HCT116 (cell line): ENCODE measurements at regions not wholly inside any gene's neighbourhood (a gene's known extent, or its start where the extent isn't known, plus 50 kb on each side); places are given as distances from the start of the nearest gene placed in this dataset.

Source experiments
- ATAC-seq: fragments of 200-7000 bp; cut with Tn5 transposase; 2 replicates; pipeline ENCODE4 v1.9.1; 2020; ENCODE audit warnings: mild to moderate bottlenecking, moderate library complexity
- BruUV-seq: library from RNA; stranded (reverse); fragments of 400-500 nt; replicated peaks from 2 replicates; lab custom pipeline; 2021; lab: Mats Ljungman, UMichigan
- CTCF ChIA-PET: fragments of 300-600 bp; sonication (Branson Sonifier 250); formaldehyde crosslinking; loops from one replicate; lab custom pipeline; 2021; ENCODE audit warnings: antibody characterized with exemption; lab: Charles Lee
- POLR2A ChIA-PET: fragments of 300-600, 350-600 bp; sonication (Branson Sonifier 250); formaldehyde crosslinking; loops from one replicate; lab custom pipeline; 2021; ENCODE audit warnings: antibody characterized with exemption; lab: Charles Lee
- RAD21 ChIA-PET, 2 experiments: fragments of 300-600 bp; sonication (Branson Sonifier 250); formaldehyde crosslinking; loops; one replicate each; lab custom pipeline; 2023; ENCODE audit warnings: low total read pairs in 2 of 2; ENCODE audit not compliant: uncharacterized antibody in 2 of 2, unreplicated experiment in 2 of 2, low non-redundant PET in 1 of 2; lab: Charles Lee
- DNase-seq: peaks from one replicate; pipeline ENCODE4 v3.0.0-alpha.2; 2010; ENCODE audit warnings: low read depth, low spot score
- H2AFZ ChIP-seq: fragments of 200-600 bp; shearing (Covaris generic), sonication (generic); 2 replicates; pipeline ENCODE4 v1.6.1; 2017; ENCODE audit warnings: low read depth, mixed run types, mixed read lengths, antibody characterized with exemption, low read length; ENCODE audit not compliant: poor library complexity, severe bottlenecking
- H3K27ac ChIP-seq: 2 replicates; pipeline ENCODE4 v1.5.1; 2012; ENCODE audit warnings: low read depth, low read length
- H3K27me3 ChIP-seq: fragments of 200-600 bp; sonication (generic); 2 replicates; pipeline ENCODE4 v1.6.1; 2016; ENCODE audit warnings: mixed run types, low read length, mixed read lengths; ENCODE audit not compliant: insufficient read depth
- H3K36me3 ChIP-seq, 2 experiments: fragments of 200-500 bp in 1 of 2; fragments of 200-600 bp in 1 of 2; sonication (Bioruptor generic) in 1 of 2; sonication (generic) in 1 of 2; 2 replicates each; pipeline versions ENCODE4 v1.5.1 to v1.6.1; 2014 to 2016; ENCODE audit warnings: low read length in 2 of 2, inconsistent platforms in 1 of 2, mixed read lengths in 1 of 2, mixed run types in 1 of 2; ENCODE audit not compliant: insufficient read depth in 2 of 2, control insufficient read depth in 1 of 2
- H3K4me1 ChIP-seq, 2 experiments: fragments of 200-600 bp in 1 of 2; sonication (generic) in 1 of 2; 2 replicates each; pipeline versions ENCODE4 v1.5.1 to v1.6.1; 2012 to 2017; ENCODE audit warnings: low read length in 2 of 2, inconsistent platforms in 1 of 2, mild to moderate bottlenecking in 1 of 2, mixed read lengths in 1 of 2, mixed run types in 1 of 2, moderate library complexity in 1 of 2; ENCODE audit not compliant: insufficient read depth in 2 of 2, control insufficient read depth in 1 of 2
- H3K4me2 ChIP-seq: fragments of 200-600 bp; sonication (generic); 2 replicates; pipeline ENCODE4 v1.6.1; 2017; ENCODE audit warnings: mixed run types, low read length, mixed read lengths
- H3K4me3 ChIP-seq, 2 experiments: fragments of 200-600 bp in 1 of 2; sonication (generic) in 1 of 2; replicated peaks in 1 of 2; 2 replicates each; pipeline ENCODE4 v1.5.1; 2011 to 2016; ENCODE audit warnings: low read length in 2 of 2, control low read depth in 1 of 2, low read depth in 1 of 2, mild to moderate bottlenecking in 1 of 2, mixed read lengths in 1 of 2, mixed run types in 1 of 2
- H3K79me2 ChIP-seq: fragments of 200-600 bp; sonication (generic); 2 replicates; pipeline ENCODE4 v1.6.1; 2017; ENCODE audit warnings: mild to moderate bottlenecking, mixed run types, low read length, moderate library complexity, mixed read lengths; ENCODE audit not compliant: insufficient read depth
- H3K9ac ChIP-seq: fragments of 200-600 bp; sonication (generic); 2 replicates; pipeline ENCODE4 v1.6.1; 2016; ENCODE audit warnings: low read length, mixed read lengths
- H3K9me2 ChIP-seq: fragments of 200-600 bp; sonication (generic), shearing (Covaris generic); 2 replicates; pipeline ENCODE4 v1.6.1; 2017; ENCODE audit warnings: mixed run types, mild to moderate bottlenecking, moderate library complexity; ENCODE audit not compliant: insufficient read depth
- H3K9me3 ChIP-seq, 2 experiments: fragments of 200-500 bp in 1 of 2; fragments of 200-600 bp in 1 of 2; sonication (Bioruptor generic) in 1 of 2; sonication (generic) in 1 of 2; 2 replicates each; pipeline ENCODE4 v1.6.1; 2014 to 2017; ENCODE audit warnings: low read length in 2 of 2, mixed read lengths in 2 of 2, inconsistent platforms in 1 of 2, low read depth in 1 of 2, mild to moderate bottlenecking in 1 of 2, mixed run types in 1 of 2, moderate library complexity in 1 of 2; ENCODE audit not compliant: control insufficient read depth in 1 of 2, insufficient read depth in 1 of 2
- H4K20me1 ChIP-seq: fragments of 200-600 bp; sonication (generic), shearing (Covaris generic); 2 replicates; pipeline ENCODE4 v1.6.1; 2017; ENCODE audit warnings: mixed run types, mild to moderate bottlenecking, moderate library complexity; ENCODE audit not compliant: insufficient read depth
- CEBPB ChIP-seq: IDR thresholded peaks from 2 replicates; pipeline ENCODE4 v1.6.1; 2012; ENCODE audit warnings: low read depth
- EGR1 ChIP-seq: IDR thresholded peaks from 2 replicates; pipeline ENCODE4 v1.6.1; 2012; ENCODE audit warnings: low read depth
- EZH2 ChIP-seq: fragments of 200-600 bp; sonication (generic); IDR thresholded peaks from 2 replicates; pipeline ENCODE4 v1.6.1; 2017; ENCODE audit warnings: antibody characterized with exemption, mixed run types
- EZH2phosphoT487 ChIP-seq: fragments of 200-600 bp; IDR thresholded peaks from 2 replicates; pipeline ENCODE4 v1.6.1; 2018; ENCODE audit warnings: antibody characterized with exemption, borderline replicate concordance
- FOSL1 ChIP-seq: IDR thresholded peaks from 2 replicates; pipeline ENCODE4 v1.6.1; 2012; ENCODE audit warnings: low read depth
- POLR2AphosphoS5 ChIP-seq: IDR thresholded peaks from 2 replicates; pipeline ENCODE4 v1.6.1; 2011; ENCODE audit warnings: mild to moderate bottlenecking, low read depth, low read length, moderate library complexity
- RAD21 ChIP-seq: IDR thresholded peaks from 2 replicates; pipeline ENCODE4 v1.6.1; 2012; ENCODE audit warnings: low read depth, mild to moderate bottlenecking
- SP1 ChIP-seq: IDR thresholded peaks from 2 replicates; pipeline ENCODE4 v1.6.1; 2012; ENCODE audit warnings: low read depth
- SRF ChIP-seq: IDR thresholded peaks from 2 replicates; pipeline ENCODE4 v1.6.1; 2012; ENCODE audit warnings: low read depth
- ZNF274 ChIP-seq: fragments of 200-500 bp; sonication (Bioruptor generic); IDR thresholded peaks from 2 replicates; pipeline ENCODE4 v1.6.1; 2014; ENCODE audit warnings: mild to moderate bottlenecking, low read depth, low read length, inconsistent platforms
- intact Hi-C: fragments of 100-400 bp; cut with micrococcal nuclease; formaldehyde crosslinking; loops from 2 replicates; pipeline ENCODE4 v1.10.0; 2022
- TF ChIP-seq, protein P1 (sequence below): IDR thresholded peaks from 2 replicates; pipeline ENCODE4 v1.6.1; 2011; ENCODE audit warnings: mild to moderate bottlenecking, low read length, moderate library complexity; ENCODE audit not compliant: insufficient replicate concordance; ENCODE audit errors: extremely low read depth
- TF ChIP-seq, protein P2 (sequence below): IDR thresholded peaks from 2 replicates; pipeline ENCODE4 v1.6.1; 2012
- TF ChIP-seq, protein P3 (sequence below): IDR thresholded peaks from 2 replicates; pipeline ENCODE4 v1.6.1; 2012

DNA sequence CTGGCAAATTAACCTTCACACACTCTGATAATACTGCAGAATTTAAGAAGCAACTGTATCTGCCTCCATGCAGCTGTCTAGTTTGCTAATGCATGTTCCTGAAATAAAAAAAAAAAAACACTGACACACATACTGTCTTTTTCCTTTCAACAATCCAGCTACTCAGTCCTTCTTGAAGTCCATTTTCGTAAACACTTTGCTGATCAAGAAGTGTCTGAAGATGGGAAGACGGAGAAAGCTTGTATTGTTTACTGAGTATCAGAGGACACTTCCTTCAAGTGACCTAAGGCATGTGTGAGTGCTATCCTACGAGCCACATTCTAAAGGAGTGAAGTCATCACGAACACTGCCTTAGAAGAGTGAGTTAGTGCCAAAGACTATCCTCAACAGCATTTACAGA is 82.6 kb downstream of the LUZP4 start:
- CTCF ChIA-PET, result no interaction called here
- RAD21 ChIA-PET, result interaction anchor here in 1 of 2 experiments (0.7 kb wide), 1 partner anchor 631 kb away, joined by 3 read pairs; no protein-coding TSS in a partner anchor

More for the DNA sequence above, 82.6 kb downstream of the LUZP4 start:
- Histone ChIP-seq H3K27me3 (no peaks in the 10 kb centered on the region), H4K20me1 (no peaks in the 10 kb centered on the region), H3K9me2 (no peaks in the 10 kb centered on the region), H3K9me3 (no peaks in the 10 kb centered on the region), H3K79me2 (no peaks in the 10 kb centered on the region), H3K4me3 (no peak overlapping the region), H3K9ac (no peak overlapping the region), H2AFZ (peak overlapping the region; percentile 97), H3K4me1 (peaks cover 0 to 8% of the 10 kb centered on the region in 2 experiments; a peak in 2 of 4 replicates), H3K36me3 (no peaks in the 10 kb centered on the region), H3K27ac (no peak overlapping the region), H3K4me2 (peak overlapping the region; percentile 44)
- intact Hi-C loops, result no loop called here
- ATAC-seq (peak; percentile 71), DNase-seq (peak; percentile 12)
- POLR2A ChIA-PET, result no interaction called here
- TF ChIP-seq RAD21 (no peak), POLR2AphosphoS5 (no peak), CEBPB (no peak), ZNF274 (no peak), EZH2 (no peak), SP1 (no peak), EZH2phosphoT487 (no peak), SRF (no peak), EGR1 (no peak), FOSL1 (no peak)
- TF ChIP-seq, protein P1, sequence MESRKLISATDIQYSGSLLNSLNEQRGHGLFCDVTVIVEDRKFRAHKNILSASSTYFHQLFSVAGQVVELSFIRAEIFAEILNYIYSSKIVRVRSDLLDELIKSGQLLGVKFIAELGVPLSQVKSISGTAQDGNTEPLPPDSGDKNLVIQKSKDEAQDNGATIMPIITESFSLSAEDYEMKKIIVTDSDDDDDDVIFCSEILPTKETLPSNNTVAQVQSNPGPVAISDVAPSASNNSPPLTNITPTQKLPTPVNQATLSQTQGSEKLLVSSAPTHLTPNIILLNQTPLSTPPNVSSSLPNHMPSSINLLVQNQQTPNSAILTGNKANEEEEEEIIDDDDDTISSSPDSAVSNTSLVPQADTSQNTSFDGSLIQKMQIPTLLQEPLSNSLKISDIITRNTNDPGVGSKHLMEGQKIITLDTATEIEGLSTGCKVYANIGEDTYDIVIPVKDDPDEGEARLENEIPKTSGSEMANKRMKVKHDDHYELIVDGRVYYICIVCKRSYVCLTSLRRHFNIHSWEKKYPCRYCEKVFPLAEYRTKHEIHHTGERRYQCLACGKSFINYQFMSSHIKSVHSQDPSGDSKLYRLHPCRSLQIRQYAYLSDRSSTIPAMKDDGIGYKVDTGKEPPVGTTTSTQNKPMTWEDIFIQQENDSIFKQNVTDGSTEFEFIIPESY, result no peak
- TF ChIP-seq, protein P2, sequence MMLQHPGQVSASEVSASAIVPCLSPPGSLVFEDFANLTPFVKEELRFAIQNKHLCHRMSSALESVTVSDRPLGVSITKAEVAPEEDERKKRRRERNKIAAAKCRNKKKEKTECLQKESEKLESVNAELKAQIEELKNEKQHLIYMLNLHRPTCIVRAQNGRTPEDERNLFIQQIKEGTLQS, result 0 out of 2 replicates have a peak, but pooled peaks have one; percentile 22
- TF ChIP-seq, protein P3, sequence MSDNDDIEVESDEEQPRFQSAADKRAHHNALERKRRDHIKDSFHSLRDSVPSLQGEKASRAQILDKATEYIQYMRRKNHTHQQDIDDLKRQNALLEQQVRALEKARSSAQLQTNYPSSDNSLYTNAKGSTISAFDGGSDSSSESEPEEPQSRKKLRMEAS, result peak; percentile 41; the same call in 1 of the 2 replicates
- no TSS peak for BruUV-seq
